NCI-H774 (cell line): ENCODE measurements at regions not wholly inside any gene's neighbourhood (a gene's known extent, or its start where the extent isn't known, plus 50 kb on each side); places are given as distances from the start of the nearest gene placed in this dataset.
"Not testable (repeated sequence)": the region's sequence is repeated elsewhere in the genome, so short reads cannot be mapped to it uniquely, and the experiment has no call there.

ENCODE experiments used
- DNase-seq: peaks from one replicate; lab custom pipeline; 2025; lab: John Stamatoyannopoulos, UW

GRCh38 chr12:28689398-28690175 is 459.5 kb upstream of the FAR2 start:
- DNase-seq: no peak

DNA sequence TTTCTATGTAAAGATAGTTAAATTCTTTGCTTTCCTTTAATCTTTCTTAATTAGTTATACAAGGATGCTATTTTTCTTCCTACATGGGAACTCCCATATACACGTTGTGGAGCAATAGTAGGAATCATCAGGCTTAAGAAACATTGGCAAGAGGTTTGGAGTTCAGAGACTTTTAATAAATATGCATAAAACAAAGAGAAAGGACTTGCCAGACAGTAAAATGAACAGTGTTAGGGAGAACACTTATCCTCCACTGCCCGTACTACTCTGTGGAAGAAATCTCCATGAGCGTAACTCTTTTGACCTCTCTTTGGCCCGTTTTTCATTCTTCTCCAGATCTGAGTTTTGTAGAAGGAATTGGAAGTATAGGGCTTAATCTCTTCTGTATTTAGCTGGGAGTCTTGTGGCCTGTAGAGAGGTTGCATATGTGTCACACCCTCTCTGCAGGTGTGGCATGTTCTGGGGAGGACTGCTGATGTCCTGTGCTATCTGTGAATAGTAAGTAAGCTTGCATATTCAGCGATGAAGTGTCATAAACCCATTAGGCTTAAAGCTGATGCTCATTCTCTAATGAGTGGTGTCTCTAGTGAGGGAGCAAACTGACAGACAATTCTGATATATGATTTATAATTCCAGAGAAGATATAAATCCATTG is 455.4 kb upstream of the FAR2 start:
- DNase-seq: no peak

GRCh38 chr12:28698553-28698952 is 450.5 kb upstream of the FAR2 start:
- DNase-seq: no peak

DNA sequence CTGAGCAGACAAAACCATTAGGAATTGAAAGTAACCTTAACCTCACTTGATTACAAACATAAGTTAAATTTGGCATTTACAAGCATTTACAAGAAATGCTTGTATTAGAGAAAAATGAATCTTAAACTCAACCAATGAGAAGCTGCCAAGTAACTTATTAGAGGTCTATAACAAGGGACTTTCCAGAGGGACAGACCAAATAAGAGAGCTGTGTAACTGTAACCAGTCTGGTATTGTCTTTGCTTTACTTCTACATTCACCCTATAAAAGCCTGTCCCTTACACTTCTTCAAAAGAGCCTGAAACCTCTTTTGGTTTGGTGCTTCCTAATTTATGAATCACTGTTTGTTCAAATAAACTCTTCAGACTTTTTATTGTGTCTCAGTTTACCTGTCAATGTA is 450.0 kb upstream of the FAR2 start:
- no peak for DNase-seq

- no peak for DNase-seq
These were observed 448.9 kb upstream of the FAR2 start for GRCh38 chr12:28700161-28700560.

DNA sequence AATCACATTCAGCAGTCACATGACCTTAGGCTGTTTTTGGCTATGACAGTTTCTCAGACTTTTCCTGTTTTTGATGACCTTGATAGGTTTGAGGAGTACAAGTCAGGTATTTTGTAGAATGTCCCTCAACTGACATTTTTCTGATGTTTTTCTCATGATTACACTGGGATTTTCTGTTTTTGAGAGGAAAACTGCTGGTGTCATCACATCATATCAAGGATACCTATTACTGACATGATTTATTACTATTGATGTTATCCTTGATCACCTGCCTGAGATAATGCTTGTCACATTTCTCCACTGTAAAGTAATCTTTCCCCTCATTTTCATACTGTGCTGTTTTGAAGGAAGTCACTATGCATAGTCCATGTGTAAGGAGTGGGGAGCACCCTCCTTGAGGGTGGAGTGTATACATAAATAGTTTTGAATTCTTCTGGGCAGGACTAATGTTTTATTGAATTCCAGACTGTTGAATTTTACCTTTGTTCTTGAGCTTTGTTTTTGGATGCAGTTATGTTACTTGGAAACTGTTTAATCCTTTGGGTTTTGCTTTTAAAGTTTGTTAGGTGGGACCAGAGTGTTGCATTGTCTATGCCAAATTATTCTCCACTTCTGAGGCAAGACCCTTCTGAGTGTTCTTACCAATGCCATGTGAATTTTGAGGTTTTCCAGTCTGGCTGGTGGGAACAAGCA is 444.5 kb upstream of the FAR2 start:
- DNase-seq: no peak

DNA sequence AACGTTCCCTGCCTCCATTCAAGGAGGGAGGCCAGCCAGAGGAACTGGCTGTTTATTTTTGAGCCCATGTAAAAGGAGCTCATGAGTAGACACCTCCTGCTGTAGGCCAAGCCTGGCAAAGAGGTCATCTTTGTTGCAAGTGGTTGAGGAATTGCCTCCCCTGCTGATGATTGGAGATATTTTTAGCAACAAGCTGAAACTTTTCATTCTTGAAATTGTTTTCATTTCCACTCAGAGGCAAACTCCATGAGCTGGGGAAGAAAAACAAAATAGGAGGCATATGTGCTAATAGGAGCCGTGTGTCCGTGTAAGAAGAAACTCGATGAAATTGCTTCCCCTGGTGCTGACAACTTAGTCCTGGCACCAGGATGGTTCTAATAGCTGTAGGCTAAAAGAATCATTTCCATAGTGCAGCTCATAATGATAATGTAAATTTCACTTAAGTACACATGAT is 440.1 kb upstream of the FAR2 start:
- no peak for DNase-seq

GRCh38 chr12:28709986-28710685 is 438.9 kb upstream of the FAR2 start:
- DNase-seq: no peak

GRCh38 chr12:28710882-28711281 is 438.2 kb upstream of the FAR2 start:
- no peak for DNase-seq

- DNase-seq: no peak
These were observed 437.7 kb upstream of the FAR2 start for GRCh38 chr12:28711421-28711820.

DNA sequence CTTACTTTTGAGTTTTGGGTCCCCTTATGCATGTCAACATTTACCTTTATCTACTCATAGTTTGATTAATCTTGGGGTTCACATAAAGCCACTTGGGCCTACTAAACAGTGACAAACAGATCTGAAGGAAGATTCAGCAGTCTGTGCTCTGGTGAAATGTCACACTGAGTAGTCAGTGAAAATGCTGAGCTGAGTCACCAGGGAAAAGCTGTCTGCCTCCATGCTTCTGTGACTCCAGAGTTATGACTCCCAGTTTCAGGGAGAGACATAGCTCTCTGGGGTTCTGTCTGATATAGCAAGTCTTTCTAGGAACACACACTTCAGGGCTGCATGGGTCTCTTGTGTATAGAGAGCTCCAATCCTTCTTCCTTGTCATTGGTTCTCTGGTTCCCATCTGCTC is 406.3 kb upstream of the FAR2 start:
- no peak for DNase-seq

GRCh38 chr12:28746734-28747325 is 402.2 kb upstream of the FAR2 start:
- no peak for DNase-seq

GRCh38 chr12:28750946-28751685 is 398.0 kb upstream of the FAR2 start:
- no peak for DNase-seq

DNA sequence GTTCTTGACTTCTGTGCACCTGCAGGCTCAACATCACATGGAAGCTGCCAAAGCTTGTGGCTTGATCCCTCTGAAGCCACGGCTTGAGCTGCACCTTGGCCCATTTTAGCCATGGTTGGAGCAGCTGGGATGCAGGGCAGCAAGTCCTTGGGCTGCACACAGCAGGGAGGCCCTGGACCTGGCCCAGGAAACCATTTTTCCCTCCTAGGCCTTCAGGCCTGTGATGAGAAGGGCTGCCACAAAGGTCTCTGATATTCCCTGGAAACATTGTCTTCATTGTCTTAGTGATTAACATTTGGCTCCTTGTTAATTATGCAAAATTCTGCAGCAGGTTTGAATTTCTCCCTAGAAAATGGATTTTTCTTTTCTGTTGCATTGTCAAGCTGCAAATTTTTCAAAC is 394.1 kb upstream of the FAR2 start:
- no peak for DNase-seq

DNA sequence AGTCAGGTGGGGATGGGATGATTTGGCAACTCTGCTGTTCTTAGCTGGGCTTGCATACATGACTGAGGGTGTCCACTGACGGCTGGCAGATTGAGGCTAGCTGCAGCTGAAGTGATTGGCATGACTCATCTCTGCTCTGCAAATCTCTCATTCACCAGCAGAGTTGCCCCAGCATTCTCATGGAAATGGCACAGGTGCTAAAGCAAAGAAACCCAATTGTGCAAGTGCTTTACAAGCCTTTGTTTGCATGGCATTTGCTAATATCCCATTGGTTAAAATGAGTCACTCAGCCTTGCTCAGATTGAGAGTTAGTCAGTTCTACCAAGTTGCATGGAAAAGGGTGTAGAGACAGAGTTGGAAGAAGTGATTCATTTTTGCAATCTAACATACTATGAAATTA is 389.7 kb upstream of the FAR2 start:
- no peak for DNase-seq

- DNase-seq: not testable (repeated sequence)
These were observed 388.8 kb upstream of the FAR2 start for GRCh38 chr12:28760040-28760903.

GRCh38 chr12:28761897-28762296 is 387.2 kb upstream of the FAR2 start:
- DNase-seq: not testable (repeated sequence)

DNA sequence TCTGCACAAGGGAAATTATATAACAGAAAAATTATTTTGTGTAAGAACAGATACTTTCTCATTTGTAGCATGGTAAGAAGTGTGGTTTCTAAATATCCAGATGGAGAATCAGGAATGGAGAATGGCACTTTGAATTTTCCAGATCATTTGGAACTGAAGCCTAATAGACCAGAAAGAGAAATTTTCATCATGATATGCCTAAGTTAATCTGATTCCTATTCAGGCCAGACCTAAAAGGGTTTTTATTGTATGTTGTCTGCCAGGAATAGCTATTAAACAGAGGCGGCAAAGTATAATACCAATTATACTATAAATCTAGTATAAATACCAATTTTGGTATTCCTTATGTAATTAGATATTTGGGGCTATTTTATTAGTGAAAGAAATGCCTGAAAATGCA is 382.7 kb upstream of the FAR2 start:
- no peak for DNase-seq

- DNase-seq: no peak
These were observed 381.2 kb upstream of the FAR2 start for GRCh38 chr12:28767836-28768348.

DNA sequence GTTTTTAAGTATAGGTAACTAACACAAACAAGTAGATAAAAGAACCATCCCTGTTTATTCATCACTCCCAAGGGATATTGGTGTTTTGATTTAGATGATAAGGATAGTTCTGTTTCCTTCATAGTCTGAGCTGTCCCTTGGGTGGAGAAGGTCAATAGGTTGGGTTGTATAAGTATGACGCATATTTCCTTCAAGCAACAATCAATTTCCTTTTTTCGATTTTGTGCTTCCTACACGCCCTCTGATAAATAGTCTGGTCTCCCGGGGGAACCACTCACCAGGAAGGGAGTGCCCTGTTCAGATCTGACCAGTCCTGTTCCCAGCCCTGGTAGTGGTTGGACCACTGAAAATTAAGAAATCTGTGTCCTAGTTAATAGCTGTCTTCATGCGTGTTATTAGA is 378.8 kb upstream of the FAR2 start:
- DNase-seq: no peak
